PC-3 (cell line): ENCODE measurements at regions not wholly inside any gene's neighbourhood (a gene's known extent, or its start where the extent isn't known, plus 50 kb on each side); places are given as distances from the start of the nearest gene placed in this dataset.

ENCODE experiments used
- EZH2 ChIP-seq: fragments of 300-600 bp; sonication (generic); IDR thresholded peaks from one replicate; pipeline ENCODE4 v1.6.1; 2017; ENCODE audit warnings: antibody characterized with exemption, mild to moderate bottlenecking, low read length; ENCODE audit not compliant: unreplicated experiment
- EZH2phosphoT487 ChIP-seq: fragments of 300-600 bp; sonication (generic); IDR thresholded peaks from 2 replicates; pipeline ENCODE4 v1.6.1; 2018; ENCODE audit warnings: mild to moderate bottlenecking, antibody characterized with exemption, low read length, borderline replicate concordance
- TF ChIP-seq, protein P1 (sequence below): fragments of 300-600 bp; sonication (generic); conservative IDR thresholded peaks from 2 replicates; pipeline ENCODE4 v1.5.1; 2017; ENCODE audit warnings: antibody characterized with exemption, low read depth, mild to moderate bottlenecking, low read length

DNA sequence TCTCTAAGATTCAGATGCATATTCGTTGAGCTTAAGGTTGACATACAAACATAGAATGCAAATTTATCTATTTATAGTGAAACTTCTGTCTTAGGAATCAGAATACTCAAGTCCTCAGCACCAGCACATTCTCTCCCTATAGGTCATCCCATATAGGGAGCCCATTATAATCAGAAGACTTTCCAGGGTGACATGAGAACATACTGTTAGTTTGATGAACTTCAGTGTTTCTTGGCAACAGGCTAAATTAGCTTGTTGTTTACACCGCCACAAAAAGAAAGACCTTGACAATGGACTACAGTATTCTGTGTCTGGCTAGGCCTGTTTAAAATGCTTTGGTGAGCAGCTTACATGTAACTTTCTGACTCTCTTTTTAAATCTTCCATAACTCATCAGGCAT lies 104.2 kb downstream of the TAF11L14 start:
- TF ChIP-seq, protein P1, sequence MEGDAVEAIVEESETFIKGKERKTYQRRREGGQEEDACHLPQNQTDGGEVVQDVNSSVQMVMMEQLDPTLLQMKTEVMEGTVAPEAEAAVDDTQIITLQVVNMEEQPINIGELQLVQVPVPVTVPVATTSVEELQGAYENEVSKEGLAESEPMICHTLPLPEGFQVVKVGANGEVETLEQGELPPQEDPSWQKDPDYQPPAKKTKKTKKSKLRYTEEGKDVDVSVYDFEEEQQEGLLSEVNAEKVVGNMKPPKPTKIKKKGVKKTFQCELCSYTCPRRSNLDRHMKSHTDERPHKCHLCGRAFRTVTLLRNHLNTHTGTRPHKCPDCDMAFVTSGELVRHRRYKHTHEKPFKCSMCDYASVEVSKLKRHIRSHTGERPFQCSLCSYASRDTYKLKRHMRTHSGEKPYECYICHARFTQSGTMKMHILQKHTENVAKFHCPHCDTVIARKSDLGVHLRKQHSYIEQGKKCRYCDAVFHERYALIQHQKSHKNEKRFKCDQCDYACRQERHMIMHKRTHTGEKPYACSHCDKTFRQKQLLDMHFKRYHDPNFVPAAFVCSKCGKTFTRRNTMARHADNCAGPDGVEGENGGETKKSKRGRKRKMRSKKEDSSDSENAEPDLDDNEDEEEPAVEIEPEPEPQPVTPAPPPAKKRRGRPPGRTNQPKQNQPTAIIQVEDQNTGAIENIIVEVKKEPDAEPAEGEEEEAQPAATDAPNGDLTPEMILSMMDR, result no peak
- TF ChIP-seq EZH2 (no peak), EZH2phosphoT487 (no peak)
